IMR-90 (cell line): ENCODE measurements at regions not wholly inside any gene's neighbourhood (a gene's known extent, or its start where the extent isn't known, plus 50 kb on each side); places are given as distances from the start of the nearest gene placed in this dataset.

ENCODE experiments used
- CTCF ChIP-seq: conservative IDR thresholded peaks from 2 replicates; pipeline ENCODE4 v1.5.1; 2012; ENCODE audit warnings: mild to moderate bottlenecking, low read depth, low read length, improper control_type of control experiment
- FOS ChIP-seq: fragments of 150-350 bp; IDR thresholded peaks from 2 replicates; pipeline ENCODE4 v1.6.1; 2016; ENCODE audit warnings: low read depth, low read length
- MXI1 ChIP-seq: IDR thresholded peaks from 2 replicates; pipeline ENCODE4 v1.6.1; 2012; ENCODE audit warnings: low read depth, mild to moderate bottlenecking, low read length, moderate library complexity, borderline replicate concordance
- NFE2L2 ChIP-seq: fragments of 150-350 bp; IDR thresholded peaks from 2 replicates; pipeline ENCODE4 v1.6.1; 2016; ENCODE audit warnings: low read depth, mild to moderate bottlenecking, low read length
- POLR2A ChIP-seq: IDR thresholded peaks from 2 replicates; pipeline ENCODE4 v1.6.1; 2012; ENCODE audit warnings: mild to moderate bottlenecking, low read depth, low read length
- RAD21 ChIP-seq: IDR thresholded peaks from 2 replicates; pipeline ENCODE4 v1.6.1; 2012; ENCODE audit warnings: low read length, improper control_type of control experiment
- RCOR1 ChIP-seq: IDR thresholded peaks from 2 replicates; pipeline ENCODE4 v1.6.1; 2012; ENCODE audit warnings: mild to moderate bottlenecking, low read length, improper control_type of control experiment; ENCODE audit not compliant: insufficient replicate concordance
- SMC3 ChIP-seq: fragments of 150-350 bp; IDR thresholded peaks from 2 replicates; pipeline ENCODE4 v1.6.1; 2016; ENCODE audit warnings: low read depth, mild to moderate bottlenecking, antibody characterized with exemption, low read length, moderate library complexity
- USF2 ChIP-seq: fragments of 150-350 bp; IDR thresholded peaks from 2 replicates; pipeline ENCODE4 v1.6.1; 2017; ENCODE audit warnings: mild to moderate bottlenecking, antibody characterized with exemption, low read length, low read depth

DNA sequence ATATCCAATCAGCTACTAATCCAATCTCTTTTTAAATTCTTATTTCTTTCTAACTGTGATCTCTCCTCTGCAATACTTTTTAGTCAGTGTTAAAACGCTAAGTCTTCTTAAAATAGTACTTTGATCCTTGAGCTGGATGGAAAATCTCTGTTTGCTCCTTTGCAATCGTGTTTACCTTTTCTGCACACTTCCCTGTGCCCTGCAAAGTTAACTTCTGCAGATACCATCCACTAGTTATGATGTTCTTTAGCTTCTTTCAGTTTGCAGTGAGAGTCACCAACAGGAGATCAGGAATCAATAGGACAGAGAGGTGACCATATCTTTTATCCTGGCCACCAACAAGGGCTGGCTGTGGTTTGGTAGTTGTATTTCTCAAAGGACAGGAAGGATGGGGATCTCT, 391.5 kb downstream of the GASK1B start:
- TF ChIP-seq FOS (no peak), POLR2A (no peak), CTCF (no peak), RAD21 (no peak), RCOR1 (no peak), MXI1 (no peak), SMC3 (no peak), USF2 (no peak), NFE2L2 (no peak)
